Upper lobe of right lung (tissue), 1 donor: ENCODE measurements at regions not wholly inside any gene's neighbourhood (a gene's known extent, or its start where the extent isn't known, plus 50 kb on each side); places are given as distances from the start of the nearest gene placed in this dataset.
"Not testable (repeated sequence)": the region's sequence is repeated elsewhere in the genome, so short reads cannot be mapped to it uniquely, and the experiment has no call there.

Experiments
- ATAC-seq: fragments of 200-7000 bp; cut with Tn5 transposase; one replicate; pipeline ENCODE4 v1.9.1; 2020; ENCODE audit warnings: mild to moderate bottlenecking, moderate library complexity
- DNase-seq: peaks from one replicate; pipeline ENCODE4 v3.0.0-alpha.2; 2020
- H3K27ac ChIP-seq: fragments of 200-600 bp; one replicate; pipeline ENCODE4 v1.8.0; 2022
- H3K27me3 ChIP-seq: fragments of 200-600 bp; one replicate; pipeline ENCODE4 v1.8.0; 2022; ENCODE audit warnings: mild to moderate bottlenecking
- H3K36me3 ChIP-seq: fragments of 200-600 bp; one replicate; pipeline ENCODE4 v1.8.0; 2022
- H3K4me1 ChIP-seq: fragments of 200-600 bp; one replicate; pipeline ENCODE4 v1.8.0; 2022
- H3K4me3 ChIP-seq: fragments of 200-600 bp; one replicate; pipeline ENCODE4 v1.8.0; 2022; ENCODE audit warnings: mild to moderate bottlenecking
- H3K9me3 ChIP-seq: fragments of 200-600 bp; one replicate; pipeline ENCODE4 v1.8.0; 2022
- CTCF ChIP-seq: fragments of 200-600 bp; IDR thresholded peaks from one replicate; pipeline ENCODE4 v1.8.0; 2022; ENCODE audit warnings: antibody characterized with exemption
- intact Hi-C: fragments of 100-400 bp; cut with DNase I; formaldehyde crosslinking; loops from one replicate; pipeline ENCODE4 v1.11.0; 2022
- donor health status: DM: no; HTN: yes; CAD: no; lungs with severe emphysema.

DNA sequence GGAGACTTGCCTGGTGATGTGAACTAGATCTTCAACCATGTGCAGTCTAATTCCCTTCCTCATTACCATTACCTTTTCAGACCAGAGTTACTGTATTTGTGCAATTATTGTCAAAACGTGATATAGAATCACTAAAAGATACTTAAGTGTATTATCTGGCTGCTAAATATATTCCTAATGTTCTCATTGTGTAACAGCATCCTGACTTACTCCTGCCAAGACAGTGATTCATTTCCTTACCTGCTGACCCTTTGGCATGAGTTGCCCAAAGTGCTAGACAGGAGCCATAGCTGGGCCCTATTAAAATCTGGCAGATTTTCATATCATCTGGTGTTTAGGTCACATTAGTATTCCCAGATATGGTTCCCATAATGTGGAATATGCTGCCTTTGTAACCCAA is 598.3 kb upstream of the CAMK1G start:
- peaks cover 10% of the 10 kb centered on the region for H3K4me1 ChIP-seq
- H3K9me3 ChIP-seq, result no peaks in the 10 kb centered on the region
- H3K36me3 ChIP-seq, result no peaks in the 10 kb centered on the region
- H3K27me3 ChIP-seq, result no peaks in the 10 kb centered on the region
- no peak for TF ChIP-seq CTCF
- DNase-seq (no peak), ATAC-seq (no peak)
- intact Hi-C loops, result no loop called here
- H3K4me3 ChIP-seq, result no peak overlapping the region
- H3K27ac ChIP-seq, result no peak overlapping the region

GRCh38 chr1:208988811-208989222 is 594.7 kb upstream of the CAMK1G start:
- ATAC-seq (peak; percentile 86), DNase-seq (no peak)
- TF ChIP-seq CTCF, result no peak
- Histone ChIP-seq H3K4me1 (peaks cover 10% of the 10 kb centered on the region), H3K9me3 (no peaks in the 10 kb centered on the region), H3K36me3 (no peaks in the 10 kb centered on the region), H3K4me3 (peak overlapping the region; percentile 43), H3K27ac (peak overlapping the region; percentile 63), H3K27me3 (no peaks in the 10 kb centered on the region)
- intact Hi-C loops, result no loop called here

GRCh38 chr1:208990456-208990855 is 593.1 kb upstream of the CAMK1G start:
- no peak for TF ChIP-seq CTCF
- Histone ChIP-seq H3K27ac (no peak overlapping the region), H3K27me3 (no peaks in the 10 kb centered on the region), H3K4me3 (no peak overlapping the region), H3K36me3 (no peaks in the 10 kb centered on the region), H3K4me1 (peaks cover 10% of the 10 kb centered on the region), H3K9me3 (no peaks in the 10 kb centered on the region)
- ATAC-seq (no peak), DNase-seq (no peak)
- intact Hi-C loops, result no loop called here

DNA sequence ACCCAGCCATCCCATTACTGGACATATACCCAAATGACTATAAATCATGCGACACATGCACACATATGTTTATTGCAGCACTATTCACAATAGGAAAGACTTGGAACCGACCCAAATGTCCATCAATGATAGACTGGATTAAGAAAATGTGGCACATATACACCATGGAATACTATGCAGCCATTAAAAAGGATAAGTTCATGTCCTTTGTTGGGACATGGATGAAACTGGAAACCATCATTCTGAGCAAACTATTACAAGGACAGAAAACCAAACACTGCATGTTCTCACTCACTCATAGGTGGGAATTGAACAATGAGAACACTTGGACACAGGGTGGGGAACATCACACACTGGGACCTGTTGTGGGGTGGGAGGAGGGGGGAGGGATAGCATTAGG is 586.5 kb upstream of the CAMK1G start:
- ATAC-seq, result not testable (repeated sequence)

DNA sequence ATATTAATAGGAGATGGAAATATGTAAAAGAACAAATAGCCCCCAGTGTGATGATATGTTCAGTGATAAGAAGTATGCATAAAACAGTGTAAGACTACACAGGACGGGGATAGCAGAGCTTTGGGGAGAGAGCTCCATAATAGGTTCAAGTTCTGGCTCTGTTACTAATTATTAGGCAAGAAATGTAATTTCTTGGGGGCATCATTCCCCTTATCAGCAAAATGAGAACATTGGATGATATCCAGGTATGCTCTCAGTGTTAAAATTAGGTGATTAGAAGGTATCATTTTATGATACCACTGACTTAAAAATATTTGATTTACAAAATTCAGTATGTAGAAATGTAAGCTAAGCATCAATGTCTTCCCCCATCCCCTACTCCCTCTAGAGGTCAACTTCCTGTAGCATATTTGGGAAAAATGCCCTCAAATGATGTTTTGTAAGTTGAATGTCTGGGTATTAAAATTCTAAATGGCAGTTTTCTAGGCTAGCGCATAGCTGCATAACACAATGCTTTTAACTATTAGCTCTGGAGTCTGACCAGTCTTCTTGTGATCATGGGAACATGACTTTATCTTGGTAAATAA is 585.7 kb upstream of the CAMK1G start:
- ATAC-seq (no peak), DNase-seq (no peak)
- H3K36me3 ChIP-seq, result no peaks in the 10 kb centered on the region
- H3K27ac ChIP-seq, result no peak overlapping the region
- H3K4me1 ChIP-seq, result no peaks in the 10 kb centered on the region
- H3K4me3 ChIP-seq, result no peak overlapping the region
- intact Hi-C loops, result no loop called here
- peak; percentile 18 for TF ChIP-seq CTCF
- H3K27me3 ChIP-seq, result no peaks in the 10 kb centered on the region
- no peaks in the 10 kb centered on the region for H3K9me3 ChIP-seq

More for the DNA sequence above, 586.5 kb upstream of the CAMK1G start:
- H3K27me3 ChIP-seq, intact Hi-C loops, H3K9me3 ChIP-seq, H3K4me3 ChIP-seq, H3K27ac ChIP-seq, H3K36me3 ChIP-seq, H3K4me1 ChIP-seq, DNase-seq: not testable (repeated sequence)

DNA sequence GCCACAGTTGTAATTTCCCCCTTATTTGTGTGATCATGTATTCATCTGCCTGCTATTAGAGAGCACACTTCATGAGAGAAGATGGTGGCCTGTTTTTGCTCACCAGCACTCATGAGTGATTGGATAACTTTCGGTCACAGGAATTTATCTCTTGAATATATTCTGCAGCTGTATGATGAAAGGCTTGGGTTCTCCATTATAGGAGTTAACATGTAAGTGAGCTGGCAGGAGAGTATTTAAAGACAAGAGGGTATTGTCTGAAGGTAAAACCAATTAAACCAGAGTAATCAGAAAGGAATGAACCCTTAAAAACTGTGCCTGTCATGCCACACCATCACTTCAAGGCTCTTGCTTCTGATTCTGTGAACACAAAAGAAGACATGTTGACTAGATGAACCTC is 574.9 kb upstream of the CAMK1G start:
- Histone ChIP-seq H3K4me3 (no peak overlapping the region), H3K4me1 (peaks cover 7% of the 10 kb centered on the region), H3K9me3 (no peaks in the 10 kb centered on the region), H3K27me3 (no peaks in the 10 kb centered on the region), H3K36me3 (no peaks in the 10 kb centered on the region), H3K27ac (no peak overlapping the region)
- intact Hi-C loops, result no loop called here
- no peak for DNase-seq
- no peak for TF ChIP-seq CTCF
- no peak for ATAC-seq
